A673 (cell line): ENCODE measurements at regions not wholly inside any gene's neighbourhood (a gene's known extent, or its start where the extent isn't known, plus 50 kb on each side); places are given as distances from the start of the nearest gene placed in this dataset.

Experiments used
- BruUV-seq: library from RNA; stranded (reverse); fragments of 400-500 nt; replicated peaks from 2 replicates; lab custom pipeline; 2021; lab: Mats Ljungman, UMichigan
- CTCF ChIA-PET: fragments of 300-600 bp; sonication (Branson Sonifier 250); formaldehyde crosslinking; loops from one replicate; lab custom pipeline; 2022; ENCODE audit warnings: antibody characterized with exemption; lab: Charles Lee
- POLR2A ChIA-PET: fragments of 300-600 bp; sonication (Branson Sonifier 250); formaldehyde crosslinking; loops from one replicate; lab custom pipeline; 2022; ENCODE audit warnings: antibody characterized with exemption; ENCODE audit not compliant: low non-redundant PET; lab: Charles Lee
- DNase-seq: peaks from one replicate; pipeline ENCODE4 v3.0.0-alpha.2; 2015; ENCODE audit warnings: low spot score
- H3K27ac ChIP-seq: fragments of 200-600 bp; sonication (generic); 2 replicates; pipeline ENCODE4 v1.5.1; 2016; ENCODE audit warnings: mixed run types, low read depth, mild to moderate bottlenecking, mixed read lengths, antibody characterized with exemption, low read length; ENCODE audit not compliant: poor library complexity, severe bottlenecking
- H3K27me3 ChIP-seq: fragments of 200-600 bp; sonication (generic); replicated peaks from 2 replicates; pipeline ENCODE4 v1.6.1; 2017; ENCODE audit warnings: mixed run types, low read depth, mild to moderate bottlenecking, mixed read lengths, antibody characterized with exemption, low read length; ENCODE audit not compliant: insufficient read depth, poor library complexity
- H3K36me3 ChIP-seq: fragments of 200-600 bp; sonication (generic); 2 replicates; pipeline ENCODE4 v1.6.1; 2016; ENCODE audit warnings: mixed run types, mild to moderate bottlenecking, mixed read lengths, antibody characterized with exemption, low read length; ENCODE audit not compliant: insufficient read depth, poor library complexity, severe bottlenecking
- H3K4me1 ChIP-seq: fragments of 200-600 bp; sonication (generic); 2 replicates; pipeline ENCODE4 v1.6.1; 2017; ENCODE audit warnings: mixed run types, mild to moderate bottlenecking, mixed read lengths, antibody characterized with exemption, low read length; ENCODE audit not compliant: insufficient read depth, poor library complexity, severe bottlenecking
- H3K4me3 ChIP-seq: fragments of 200-600 bp; sonication (generic); 2 replicates; pipeline ENCODE4 v1.5.1; 2016; ENCODE audit warnings: low read depth, mixed run types, mild to moderate bottlenecking, mixed read lengths, low read length; ENCODE audit not compliant: poor library complexity, severe bottlenecking
- H3K9me3 ChIP-seq: fragments of 200-600 bp; sonication (generic); 2 replicates; pipeline ENCODE4 v1.6.1; 2016; ENCODE audit warnings: mixed run types, low read depth, mild to moderate bottlenecking, mixed read lengths, antibody characterized with exemption, low read length; ENCODE audit not compliant: poor library complexity, severe bottlenecking
- CTCF ChIP-seq: fragments of 300-800, 200-600 bp; sonication (generic); conservative IDR thresholded peaks from 2 replicates; pipeline ENCODE4 v1.5.1; 2017; ENCODE audit warnings: low read depth, mild to moderate bottlenecking, antibody characterized with exemption, low read length, moderate library complexity, mixed read lengths
- EZH2 ChIP-seq: fragments of 200-600 bp; sonication (generic); IDR thresholded peaks from 2 replicates; pipeline ENCODE4 v1.6.1; 2017; ENCODE audit warnings: borderline replicate concordance, low read depth, mild to moderate bottlenecking, mixed read lengths, antibody characterized with exemption, low read length; ENCODE audit not compliant: poor library complexity, severe bottlenecking
- intact Hi-C: fragments of 100-400 bp; cut with micrococcal nuclease; formaldehyde crosslinking; loops from one replicate; pipeline ENCODE4 v1.10.0; 2022; ENCODE audit not compliant: unreplicated experiment

- Histone ChIP-seq H3K27me3 (no peaks in the 10 kb centered on the region), H3K4me3 (no peak overlapping the region), H3K27ac (no peak overlapping the region), H3K9me3 (peaks cover 3% of the 10 kb centered on the region), H3K4me1 (no peaks in the 10 kb centered on the region), H3K36me3 (no peaks in the 10 kb centered on the region)
- peak; percentile 35 for DNase-seq
- ChIA-PET CTCF (no interaction called here), POLR2A (no interaction called here)
- intact Hi-C loops, result no loop called here
- BruUV-seq, result no TSS peak
- TF ChIP-seq CTCF (no peak), EZH2 (no peak)
Observed at GRCh38 chr19:56946159-56946558, 105.6 kb upstream of the PEG3 start.

- H3K36me3 ChIP-seq, result no peaks in the 10 kb centered on the region
- intact Hi-C loops, result no loop called here
- H3K4me1 ChIP-seq, result no peaks in the 10 kb centered on the region
- DNase-seq, result no peak
- CTCF ChIA-PET, result no interaction called here
- no peak overlapping the region for H3K27ac ChIP-seq
- TF ChIP-seq CTCF (no peak), EZH2 (no peak)
- peaks cover 3% of the 10 kb centered on the region for H3K9me3 ChIP-seq
- no peak overlapping the region for H3K4me3 ChIP-seq
- no peaks in the 10 kb centered on the region for H3K27me3 ChIP-seq
- POLR2A ChIA-PET, result no interaction called here
- no TSS peak for BruUV-seq
Observed at GRCh38 chr19:56947206-56947605, 106.7 kb upstream of the PEG3 start.

- POLR2A ChIA-PET, result no interaction called here
Observed at GRCh38 chr19:56949626-56950025, 109.1 kb upstream of the PEG3 start.

More at GRCh38 chr19:56949626-56950025, 109.1 kb upstream of the PEG3 start:
- no TSS peak for BruUV-seq
- CTCF ChIA-PET, result no interaction called here
- DNase-seq, result no peak
- H3K4me3 ChIP-seq, result no peak overlapping the region
- no peaks in the 10 kb centered on the region for H3K27me3 ChIP-seq
- no peaks in the 10 kb centered on the region for H3K4me1 ChIP-seq
- TF ChIP-seq EZH2 (no peak), CTCF (no peak)
- no peaks in the 10 kb centered on the region for H3K9me3 ChIP-seq
- intact Hi-C loops, result no loop called here
- no peaks in the 10 kb centered on the region for H3K36me3 ChIP-seq
- no peak overlapping the region for H3K27ac ChIP-seq
